SK-N-MC (cell line): ENCODE measurements at regions not wholly inside any gene's neighbourhood (a gene's known extent, or its start where the extent isn't known, plus 50 kb on each side); places are given as distances from the start of the nearest gene placed in this dataset.

Source experiments
- EZH2 ChIP-seq: fragments of 200-600 bp; sonication (generic); IDR thresholded peaks from one replicate; pipeline ENCODE4 v1.6.1; 2017; ENCODE audit warnings: antibody characterized with exemption
- POLR2AphosphoS5 ChIP-seq: IDR thresholded peaks from 2 replicates; pipeline ENCODE4 v1.6.1; 2012; ENCODE audit warnings: mild to moderate bottlenecking, low read depth, low read length, borderline replicate concordance

DNA sequence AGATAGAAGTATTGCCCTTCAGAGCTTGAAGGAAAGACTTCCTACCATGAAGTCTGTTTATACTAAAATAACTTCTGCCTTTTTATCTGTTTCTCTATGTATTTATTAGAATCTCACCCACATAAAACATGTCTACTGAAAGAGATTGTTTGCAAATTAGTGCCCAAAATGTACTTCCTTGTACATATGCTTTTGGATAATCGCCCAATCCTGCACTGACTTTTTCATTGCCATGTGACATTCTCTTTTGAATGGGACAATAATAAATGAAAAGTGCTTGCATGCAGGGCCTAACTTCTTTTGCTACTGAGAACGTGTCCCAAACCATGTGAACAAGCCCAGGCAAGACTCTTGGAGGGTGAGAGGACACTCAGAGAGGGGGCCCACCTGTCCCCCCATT, 711.6 kb upstream of the ADAMTS5 start:
- no peak for TF ChIP-seq EZH2
- TF ChIP-seq POLR2AphosphoS5: no peak
